ENCODE measurements at regions not wholly inside any gene's neighbourhood (a gene's known extent, or its start where the extent isn't known, plus 50 kb on each side); places are given as distances from the start of the nearest gene placed in this dataset.

GRCh38 chr11:59271811-59272327, 59.1 kb upstream of the MPEG1 start:
- H4K20me1 ChIP-seq (ENCODE audit: low read length) = no peaks in the 10 kb centered on the region
- peaks cover 8% of the 10 kb centered on the region; the same call in 1 of the 2 replicates for H3K27me3 ChIP-seq (ENCODE audit: low read length)
- no peaks in the 10 kb centered on the region for H3K36me3 ChIP-seq (ENCODE audit: low read depth, low read length)
- BruUV-seq (replicated peaks) = no TSS peak
- H3K79me2 ChIP-seq (ENCODE audit: low read length) = no peaks in the 10 kb centered on the region
- no peaks in the 10 kb centered on the region for H3K9me2 ChIP-seq (replicated peaks; ENCODE audit: low read length)
- CTCF ChIA-PET = no interaction called here
- intact Hi-C loops (cut with micrococcal nuclease) = no loop called here
- H3K4me1 ChIP-seq (ENCODE audit: insufficient read depth, low read length) = peaks cover 10% of the 10 kb centered on the region
- DNase-seq (no peak), ATAC-seq (no peak)
- H3F3A ChIP-seq (ENCODE audit: low read length, unreplicated experiment) = no peaks in the 10 kb centered on the region
- TF ChIP-seq EZH2 (IDR thresholded peaks at IDR 0.05; ENCODE audit: low read length, unreplicated experiment) = no peak
- no peak for TF ChIP-seq CTCF (conservative IDR thresholded peaks at IDR 0.05; ENCODE audit: low read depth, low read length)
- no peaks in the 10 kb centered on the region for H3K9me3 ChIP-seq (ENCODE audit: low read length)
- no peak overlapping the region for H3K4me2 ChIP-seq (ENCODE audit: low read length)
- no peak overlapping the region for H2AFZ ChIP-seq (ENCODE audit: low read length)
- H3K4me3 ChIP-seq (ENCODE audit: low read length) = no peak overlapping the region
- no peak overlapping the region for H3K9ac ChIP-seq (ENCODE audit: low read length)
- POLR2A ChIA-PET (ENCODE audit: unreplicated experiment) = no interaction called here
- no peak overlapping the region for H3K27ac ChIP-seq (ENCODE audit: low read length)

GRCh38 chr11:59271247-59271755, 58.6 kb upstream of the MPEG1 start:
- H3K4me3 ChIP-seq (ENCODE audit: low read length) = no peak overlapping the region
- ChIA-PET CTCF (no interaction called here), POLR2A (ENCODE audit: unreplicated experiment) (no interaction called here)
- H3F3A ChIP-seq (ENCODE audit: low read length, unreplicated experiment) = no peaks in the 10 kb centered on the region
- no peak overlapping the region for H3K9ac ChIP-seq (ENCODE audit: low read length)
- no peak for TF ChIP-seq CTCF (conservative IDR thresholded peaks at IDR 0.05; ENCODE audit: low read depth, low read length)
- no peak for TF ChIP-seq EZH2phosphoT487 (IDR thresholded peaks at IDR 0.05; ENCODE audit: borderline replicate concordance, low read length)
- TF ChIP-seq EZH2 (IDR thresholded peaks at IDR 0.05; ENCODE audit: low read length, unreplicated experiment) = no peak
- DNase-seq (no peak), ATAC-seq (no peak)
- H3K36me3 ChIP-seq (ENCODE audit: low read depth, low read length) = no peaks in the 10 kb centered on the region
- no peak overlapping the region for H3K4me2 ChIP-seq (ENCODE audit: low read length)
- intact Hi-C loops (cut with micrococcal nuclease) = no loop called here
- no peaks in the 10 kb centered on the region for H3K9me3 ChIP-seq (ENCODE audit: low read length)
- H3K79me2 ChIP-seq (ENCODE audit: low read length) = no peaks in the 10 kb centered on the region
- H4K20me1 ChIP-seq (ENCODE audit: low read length) = no peaks in the 10 kb centered on the region
- H3K27me3 ChIP-seq (ENCODE audit: low read length) = peaks cover 8% of the 10 kb centered on the region; the same call in 1 of the 2 replicates
- no peaks in the 10 kb centered on the region for H3K9me2 ChIP-seq (replicated peaks; ENCODE audit: low read length)
- no peak overlapping the region for H2AFZ ChIP-seq (ENCODE audit: low read length)
- BruUV-seq (replicated peaks) = no TSS peak
- no peak overlapping the region for H3K27ac ChIP-seq (ENCODE audit: low read length)
- H3K4me1 ChIP-seq (ENCODE audit: insufficient read depth, low read length) = peaks cover 10% of the 10 kb centered on the region

- CTCF ChIA-PET = no interaction called here
- peak overlapping the region; percentile 41 for H3K27ac ChIP-seq (ENCODE audit: low read length)
- ATAC-seq (no peak), DNase-seq (peak; percentile 62)
- no peak for TF ChIP-seq EZH2phosphoT487 (IDR thresholded peaks at IDR 0.05; ENCODE audit: borderline replicate concordance, low read length)
- TF ChIP-seq EZH2 (IDR thresholded peaks at IDR 0.05; ENCODE audit: low read length, unreplicated experiment) = no peak
- no peak for TF ChIP-seq CTCF (conservative IDR thresholded peaks at IDR 0.05; ENCODE audit: low read depth, low read length)
- POLR2A ChIA-PET (ENCODE audit: unreplicated experiment) = no interaction called here
- H3K36me3 ChIP-seq (ENCODE audit: low read depth, low read length) = no peaks in the 10 kb centered on the region
- no peaks in the 10 kb centered on the region for H3K79me2 ChIP-seq (ENCODE audit: low read length)
- no peaks in the 10 kb centered on the region for H3F3A ChIP-seq (ENCODE audit: low read length, unreplicated experiment)
- no peak overlapping the region for H2AFZ ChIP-seq (ENCODE audit: low read length)
- H3K4me1 ChIP-seq (ENCODE audit: insufficient read depth, low read length) = peaks cover 10% of the 10 kb centered on the region
- no peaks in the 10 kb centered on the region for H3K9me3 ChIP-seq (ENCODE audit: low read length)
- H3K4me2 ChIP-seq (ENCODE audit: low read length) = no peak overlapping the region
- BruUV-seq (replicated peaks) = no TSS peak
- H3K4me3 ChIP-seq (ENCODE audit: low read length) = no peak overlapping the region
- no peak overlapping the region for H3K9ac ChIP-seq (ENCODE audit: low read length)
- no peaks in the 10 kb centered on the region for H3K27me3 ChIP-seq (ENCODE audit: low read length)
- H4K20me1 ChIP-seq (ENCODE audit: low read length) = no peaks in the 10 kb centered on the region
- H3K9me2 ChIP-seq (replicated peaks; ENCODE audit: low read length) = no peaks in the 10 kb centered on the region
- intact Hi-C loops (cut with micrococcal nuclease) = no loop called here
These were observed 55.2 kb upstream of the MPEG1 start for GRCh38 chr11:59267736-59268475.
